HG03575 (cell line): ENCODE measurements at regions not wholly inside any gene's neighbourhood (a gene's known extent, or its start where the extent isn't known, plus 50 kb on each side); places are given as distances from the start of the nearest gene placed in this dataset.
"Not testable (repeated sequence)": the region's sequence is repeated elsewhere in the genome, so short reads cannot be mapped to it uniquely, and the experiment has no call there.

Experiments used
- ATAC-seq: cut with Tn5 transposase; IDR thresholded peaks from one replicate; pipeline ENCODE4 v1.9.1; 2021; ENCODE audit not compliant: unreplicated experiment, insufficient number of reproducible peaks, low FRiP score; ENCODE audit errors: extremely low read depth

GRCh38 chr3:75427486-75427885 lies 236.6 kb upstream of the FRG2C start:
- not testable (repeated sequence) for ATAC-seq

GRCh38 chr3:75427906-75428305 lies 236.2 kb upstream of the FRG2C start:
- ATAC-seq = not testable (repeated sequence)

- ATAC-seq = not testable (repeated sequence)
These were observed 234.4 kb upstream of the FRG2C start for GRCh38 chr3:75429561-75430220.

- not testable (repeated sequence) for ATAC-seq
These were observed 233.7 kb upstream of the FRG2C start for GRCh38 chr3:75430406-75430805.

DNA sequence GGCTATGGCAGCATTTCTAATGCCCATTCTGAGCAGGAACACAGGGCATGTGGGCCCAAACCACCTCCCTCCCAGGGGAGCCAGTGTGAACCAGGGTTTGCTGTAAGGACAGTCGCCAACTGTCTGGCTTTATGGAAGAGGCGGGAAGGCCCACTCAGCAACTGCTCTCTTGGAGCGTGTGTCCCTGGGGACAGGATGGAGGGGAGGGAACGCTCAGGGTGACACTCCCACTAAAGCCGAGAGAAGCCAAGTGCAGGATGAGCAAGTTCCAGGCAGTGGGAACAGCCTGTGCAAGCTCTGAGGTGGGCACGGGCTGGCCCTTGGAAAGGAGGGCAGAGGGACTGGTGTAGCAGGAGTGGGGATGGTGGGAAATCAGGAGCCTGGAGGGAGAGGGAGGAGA lies 233.0 kb upstream of the FRG2C start:
- not testable (repeated sequence) for ATAC-seq

GRCh38 chr3:75432466-75432865 lies 231.7 kb upstream of the FRG2C start:
- not testable (repeated sequence) for ATAC-seq

- ATAC-seq = not testable (repeated sequence)
These were observed 231.2 kb upstream of the FRG2C start for GRCh38 chr3:75432885-75433284.

GRCh38 chr3:75433295-75433694 lies 230.8 kb upstream of the FRG2C start:
- ATAC-seq = not testable (repeated sequence)

- not testable (repeated sequence) for ATAC-seq
These were observed 229.7 kb upstream of the FRG2C start for GRCh38 chr3:75434276-75434912.

- peak; percentile 75 for ATAC-seq
These were observed 229.0 kb upstream of the FRG2C start for GRCh38 chr3:75434913-75435793.

DNA sequence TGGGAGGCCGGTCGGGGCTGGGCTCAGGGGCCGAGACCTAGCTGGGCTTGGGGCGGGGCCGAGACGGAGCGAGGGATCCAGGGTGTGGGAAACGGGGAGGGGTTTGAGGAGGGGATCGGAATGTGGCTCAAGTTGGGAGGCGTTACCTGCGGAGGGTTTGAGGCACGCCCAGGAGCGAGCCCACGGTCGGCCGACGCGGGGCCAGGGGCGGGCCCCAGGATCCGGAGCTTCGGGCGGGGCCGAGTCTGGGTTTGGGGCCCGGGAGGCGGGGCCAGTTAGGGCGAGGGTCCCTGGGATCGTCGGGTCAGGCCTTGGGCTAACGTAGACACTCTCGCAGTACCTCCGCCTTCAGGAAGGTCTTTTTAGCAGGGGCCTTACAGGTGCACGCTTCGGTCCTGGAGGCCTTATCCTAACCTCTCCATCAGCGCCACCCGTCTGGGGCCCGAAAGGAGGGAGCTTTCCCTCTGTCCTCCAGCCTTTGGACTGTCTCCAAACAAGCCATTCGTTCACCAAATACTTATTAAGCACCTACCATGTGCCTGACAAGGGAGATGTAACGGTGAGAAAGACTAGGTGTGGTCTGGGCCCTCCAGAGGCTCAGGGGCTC lies 228.2 kb upstream of the FRG2C start:
- ATAC-seq = peak; percentile 10

DNA sequence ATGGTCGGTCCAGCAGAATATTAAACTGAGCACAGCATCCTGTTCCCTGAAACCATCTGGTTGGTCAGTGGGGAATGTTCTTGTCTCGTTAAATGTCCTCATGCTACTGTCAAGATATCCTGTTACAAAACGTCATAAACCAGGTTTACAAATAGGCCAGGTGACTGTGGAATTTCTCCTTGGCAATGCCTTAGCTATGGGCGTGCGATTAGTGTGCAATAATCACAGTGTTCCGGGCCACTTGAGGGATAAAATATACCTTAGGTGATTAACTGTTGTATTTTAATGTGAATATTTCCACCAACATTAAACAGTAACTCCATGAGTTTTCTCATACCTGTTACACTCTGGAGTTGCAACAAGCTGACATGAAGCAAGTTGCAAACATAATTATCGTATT lies 223.1 kb upstream of the FRG2C start:
- not testable (repeated sequence) for ATAC-seq

DNA sequence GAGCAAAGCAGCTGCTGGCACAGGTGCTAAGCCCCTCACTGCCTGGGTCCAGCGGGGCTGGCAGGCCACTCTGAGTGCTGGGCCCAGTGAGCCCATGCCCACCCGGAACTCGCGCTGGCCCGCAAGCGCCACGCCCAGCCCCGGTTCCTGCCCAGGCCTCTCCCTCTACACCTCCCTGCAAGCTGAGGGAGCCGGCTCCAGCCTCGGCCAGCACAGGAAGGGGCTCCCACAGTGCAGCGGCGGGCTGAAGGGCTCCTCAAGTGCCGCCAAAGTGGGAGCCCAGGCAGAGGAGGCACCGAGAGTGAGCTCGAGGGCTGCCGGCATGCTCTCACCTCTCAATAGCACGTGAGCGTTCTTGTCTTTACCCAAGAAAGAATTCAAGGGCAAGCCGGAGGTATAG lies 219.5 kb upstream of the FRG2C start:
- ATAC-seq = not testable (repeated sequence)

DNA sequence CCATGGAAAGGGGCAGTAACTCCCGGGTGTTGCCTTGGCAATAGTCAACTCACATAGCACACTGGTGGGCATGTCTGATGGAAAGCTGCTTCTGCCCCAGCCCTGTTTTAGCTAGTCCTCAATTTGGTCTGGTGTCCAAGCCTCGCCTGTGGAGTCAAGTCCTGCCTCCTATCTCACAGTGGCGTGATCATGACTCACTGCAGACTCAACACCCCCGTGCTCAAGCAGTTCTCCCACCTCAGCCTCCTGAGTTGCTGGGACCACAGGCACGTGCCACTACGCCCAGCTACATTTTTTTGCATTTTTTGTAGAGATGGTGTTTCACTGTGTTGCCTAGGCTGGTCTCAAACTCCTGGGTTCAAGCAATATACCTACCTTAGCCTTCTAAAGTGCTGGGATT lies 218.9 kb upstream of the FRG2C start:
- ATAC-seq = not testable (repeated sequence)

DNA sequence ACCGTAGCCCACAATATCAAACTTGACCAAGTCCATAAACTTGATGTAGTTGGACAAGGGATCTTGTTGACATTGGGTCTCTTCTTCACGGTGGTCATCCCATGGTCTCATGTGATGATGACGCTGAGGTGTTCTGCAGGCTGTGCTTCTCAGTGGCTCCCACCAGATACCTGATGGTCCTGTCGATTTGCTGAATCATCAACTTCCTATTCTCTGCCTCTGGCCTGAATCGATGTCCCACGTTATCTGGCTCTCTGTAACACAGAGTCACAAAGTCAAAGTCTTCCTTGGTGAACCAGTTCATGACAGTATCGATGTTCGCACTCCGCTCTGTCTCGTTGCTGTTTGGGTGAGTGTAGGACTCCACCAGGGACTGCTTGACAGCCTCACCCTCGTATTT lies 217.2 kb upstream of the FRG2C start:
- not testable (repeated sequence) for ATAC-seq

- ATAC-seq = not testable (repeated sequence)
These were observed 210.8 kb upstream of the FRG2C start for GRCh38 chr3:75453328-75453727.

- not testable (repeated sequence) for ATAC-seq
These were observed 210.3 kb upstream of the FRG2C start for GRCh38 chr3:75453839-75454238.

GRCh38 chr3:75474530-75474929 lies 189.6 kb upstream of the FRG2C start:
- not testable (repeated sequence) for ATAC-seq

DNA sequence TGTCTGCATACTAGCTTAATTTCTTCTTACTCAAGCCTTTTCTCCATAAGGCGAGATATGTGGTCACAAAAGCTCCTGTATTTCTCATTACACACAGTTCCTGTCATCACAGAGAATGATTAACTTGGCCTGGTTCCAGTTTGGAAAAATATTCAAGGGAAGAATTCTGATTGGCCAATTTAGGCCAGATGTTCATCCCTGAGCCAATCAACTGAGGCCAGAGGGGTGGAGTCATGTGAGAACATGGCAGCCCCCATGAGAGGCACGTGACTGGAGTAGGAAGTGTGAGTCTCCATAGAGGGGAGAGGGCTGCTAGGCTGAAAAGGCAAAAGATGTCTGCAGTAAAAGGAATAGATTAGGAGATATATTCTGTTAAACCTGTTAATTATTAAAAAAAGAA lies 167.5 kb upstream of the FRG2C start:
- ATAC-seq = not testable (repeated sequence)
